Keratinocyte (primary cell): ENCODE measurements at regions not wholly inside any gene's neighbourhood (a gene's known extent, or its start where the extent isn't known, plus 50 kb on each side); places are given as distances from the start of the nearest gene placed in this dataset.
A peak's percentile ranks its signal among the peaks of the same experiment; 100 is the strongest.

Source experiments
- DNase-seq: peaks from one replicate; pipeline ENCODE4 v3.0.0-alpha.2; 2011; ENCODE audit warnings: low read depth, missing footprints, low spot score
- FAIRE-seq: peaks from 2 replicates; lab custom pipeline; 2011; peaks lifted over from hg19 to GRCh38; lab: Jason Lieb, UNC
- H2AFZ ChIP-seq: 2 replicates; pipeline ENCODE4 v1.6.0; 2012; ENCODE audit warnings: low read length, control low read depth, inconsistent platforms; ENCODE audit not compliant: control insufficient read depth
- H3K27ac ChIP-seq: 2 replicates; pipeline ENCODE4 v1.5.1; 2011; ENCODE audit warnings: low read length; ENCODE audit not compliant: control insufficient read depth, insufficient read depth
- H3K27me3 ChIP-seq: 3 replicates; pipeline ENCODE4 v1.6.0; 2011; ENCODE audit warnings: low read length; ENCODE audit not compliant: control insufficient read depth, insufficient read depth; ENCODE audit errors: extremely low read depth
- H3K36me3 ChIP-seq, 2 experiments: 2 replicates in 1 of 2; 3 replicates in 1 of 2; pipeline ENCODE4 v1.5.1; 2011; ENCODE audit warnings: low read length in 2 of 2, mild to moderate bottlenecking in 1 of 2; ENCODE audit not compliant: control insufficient read depth in 2 of 2, insufficient read depth in 2 of 2; ENCODE audit errors: extremely low read depth in 1 of 2
- H3K4me1 ChIP-seq: 3 replicates; pipeline ENCODE4 v1.5.1; 2011; ENCODE audit warnings: low read length; ENCODE audit not compliant: control insufficient read depth, insufficient read depth; ENCODE audit errors: extremely low read depth
- H3K4me2 ChIP-seq: 3 replicates; pipeline ENCODE4 v1.6.0; 2011; ENCODE audit warnings: low read depth, low read length; ENCODE audit not compliant: control insufficient read depth, insufficient read depth; ENCODE audit errors: extremely low read depth
- H3K4me3 ChIP-seq, 3 experiments: fragments of 200-600 bp in 1 of 3; sonication (generic) in 1 of 3; 2 replicates in 2 of 3; 3 replicates in 1 of 3; pipeline ENCODE4 v1.5.1; 2011 to 2016; ENCODE audit warnings: low read length in 3 of 3, mild to moderate bottlenecking in 3 of 3, control low read depth in 2 of 3, inconsistent platforms in 1 of 3, low read depth in 1 of 3, mixed read lengths in 1 of 3, mixed run types in 1 of 3, moderate library complexity in 1 of 3; ENCODE audit not compliant: control insufficient read depth in 2 of 3, insufficient read depth in 2 of 3; ENCODE audit errors: extremely low read depth in 1 of 3
- H3K79me2 ChIP-seq: 2 replicates; pipeline ENCODE4 v1.6.0; 2012; ENCODE audit warnings: low read length; ENCODE audit not compliant: control insufficient read depth, insufficient read depth
- H3K9ac ChIP-seq: 3 replicates; pipeline ENCODE4 v1.6.0; 2011; ENCODE audit warnings: low read length; ENCODE audit not compliant: control insufficient read depth, insufficient read depth; ENCODE audit errors: extremely low read depth
- H3K9me1 ChIP-seq: 3 replicates; pipeline ENCODE4 v1.6.0; 2011; ENCODE audit warnings: low read length; ENCODE audit not compliant: control insufficient read depth, insufficient read depth; ENCODE audit errors: extremely low read depth
- H3K9me3 ChIP-seq: 2 replicates; pipeline ENCODE4 v1.5.1; 2012; ENCODE audit warnings: low read depth, low read length; ENCODE audit not compliant: control insufficient read depth
- H4K20me1 ChIP-seq: 3 replicates; pipeline ENCODE4 v1.6.0; 2011; ENCODE audit warnings: low read length; ENCODE audit not compliant: control insufficient read depth, insufficient read depth; ENCODE audit errors: extremely low read depth
- EZH2 ChIP-seq: IDR thresholded peaks from one replicate; pipeline ENCODE4 v1.6.1; 2012; ENCODE audit warnings: inconsistent platforms, mild to moderate bottlenecking, low read length, moderate library complexity
- dilution Hi-C: fragments of 300-500 bp; cut with MboI; formaldehyde crosslinking; loops from one replicate; pipeline ENCODE4 v1.7.0; 2020; ENCODE audit warnings: low sequenced_read_pairs; ENCODE audit not compliant: extremely low pct_ligation_motif_present
- TF ChIP-seq, protein P1 (sequence below), 3 experiments: IDR thresholded peaks in 1 of 3; conservative IDR thresholded peaks in 1 of 3; optimal IDR thresholded peaks in 1 of 3; 2 replicates in 2 of 3; 3 replicates in 1 of 3; pipeline versions ENCODE3 to v1.5.1; 2011; ENCODE audit warnings: low read length in 3 of 3, mild to moderate bottlenecking in 3 of 3, moderate library complexity in 2 of 3, control low read depth in 1 of 3, inconsistent platforms in 1 of 3; ENCODE audit not compliant: insufficient read depth in 2 of 3; ENCODE audit errors: extremely low read depth in 1 of 3

DNA sequence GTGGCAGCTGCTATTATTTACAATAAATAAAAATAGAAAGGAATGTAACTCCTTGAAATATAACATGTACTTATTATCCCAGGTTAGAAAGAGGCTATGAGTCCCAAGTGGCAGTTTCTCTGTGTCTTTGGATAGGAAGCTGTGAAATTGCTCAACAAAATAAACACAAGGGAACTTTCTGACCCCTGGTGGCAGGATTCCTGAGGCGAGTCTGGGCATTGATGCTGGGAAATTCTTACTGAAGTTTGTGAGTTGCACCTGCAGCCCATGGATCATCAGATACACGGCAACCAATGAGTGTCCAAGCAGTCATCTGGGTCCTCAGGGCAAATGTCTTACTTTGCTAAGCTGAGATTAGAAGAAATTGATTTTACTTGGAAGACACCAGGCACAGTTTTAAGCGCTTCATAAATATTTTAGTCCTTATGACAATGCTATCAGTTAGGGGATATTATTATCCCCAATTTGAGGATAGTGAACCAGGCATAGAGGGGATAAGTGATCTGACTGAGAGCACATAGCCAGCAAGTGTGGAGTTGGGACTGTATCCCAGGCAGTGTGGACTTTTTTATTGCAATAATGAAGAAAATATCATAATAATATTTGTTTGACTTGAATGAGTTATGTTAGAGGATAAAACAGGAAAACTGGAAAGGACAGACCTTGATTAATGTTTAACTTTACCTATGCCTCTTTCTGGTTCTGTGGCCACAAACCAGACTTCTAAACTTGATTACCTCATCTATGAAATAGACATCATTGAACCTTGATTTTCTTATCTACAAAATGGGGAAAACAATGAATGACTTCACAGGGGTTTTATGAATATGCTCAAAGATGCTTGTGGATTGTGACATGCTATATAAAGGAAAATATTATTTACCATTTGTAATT lies 265.5 kb upstream of the ADAMTSL1 start:
- Histone ChIP-seq H3K9ac (no peak overlapping the region), H2AFZ (no peak overlapping the region), H3K9me1 (no peaks in the 10 kb centered on the region), H3K9me3 (no peaks in the 10 kb centered on the region), H3K27me3 (peaks cover 3% of the 10 kb centered on the region), H3K4me1 (peaks cover 3% of the 10 kb centered on the region), H3K79me2 (no peaks in the 10 kb centered on the region), H4K20me1 (no peaks in the 10 kb centered on the region), H3K36me3 (no peaks in the 10 kb centered on the region), H3K4me2 (no peak overlapping the region), H3K27ac (no peak overlapping the region), H3K4me3 (no peak overlapping the region)
- dilution Hi-C loops, result no loop called here
- FAIRE-seq, result peak; percentile 51
- TF ChIP-seq, protein P1, sequence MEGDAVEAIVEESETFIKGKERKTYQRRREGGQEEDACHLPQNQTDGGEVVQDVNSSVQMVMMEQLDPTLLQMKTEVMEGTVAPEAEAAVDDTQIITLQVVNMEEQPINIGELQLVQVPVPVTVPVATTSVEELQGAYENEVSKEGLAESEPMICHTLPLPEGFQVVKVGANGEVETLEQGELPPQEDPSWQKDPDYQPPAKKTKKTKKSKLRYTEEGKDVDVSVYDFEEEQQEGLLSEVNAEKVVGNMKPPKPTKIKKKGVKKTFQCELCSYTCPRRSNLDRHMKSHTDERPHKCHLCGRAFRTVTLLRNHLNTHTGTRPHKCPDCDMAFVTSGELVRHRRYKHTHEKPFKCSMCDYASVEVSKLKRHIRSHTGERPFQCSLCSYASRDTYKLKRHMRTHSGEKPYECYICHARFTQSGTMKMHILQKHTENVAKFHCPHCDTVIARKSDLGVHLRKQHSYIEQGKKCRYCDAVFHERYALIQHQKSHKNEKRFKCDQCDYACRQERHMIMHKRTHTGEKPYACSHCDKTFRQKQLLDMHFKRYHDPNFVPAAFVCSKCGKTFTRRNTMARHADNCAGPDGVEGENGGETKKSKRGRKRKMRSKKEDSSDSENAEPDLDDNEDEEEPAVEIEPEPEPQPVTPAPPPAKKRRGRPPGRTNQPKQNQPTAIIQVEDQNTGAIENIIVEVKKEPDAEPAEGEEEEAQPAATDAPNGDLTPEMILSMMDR (optimal IDR thresholded peaks at IDR 0.05 in 1 of 3, IDR thresholded peaks at IDR 0.05 in 1 of 3, conservative IDR thresholded peaks at IDR 0.05 in 1 of 3; ENCODE audit: extremely low read depth in 1 of 3, insufficient read depth in 2 of 3, low read length in 3 of 3), result peak; percentile 57 to 62 (median 59)
- no peak for TF ChIP-seq EZH2
- peak; percentile 5 for DNase-seq

DNA sequence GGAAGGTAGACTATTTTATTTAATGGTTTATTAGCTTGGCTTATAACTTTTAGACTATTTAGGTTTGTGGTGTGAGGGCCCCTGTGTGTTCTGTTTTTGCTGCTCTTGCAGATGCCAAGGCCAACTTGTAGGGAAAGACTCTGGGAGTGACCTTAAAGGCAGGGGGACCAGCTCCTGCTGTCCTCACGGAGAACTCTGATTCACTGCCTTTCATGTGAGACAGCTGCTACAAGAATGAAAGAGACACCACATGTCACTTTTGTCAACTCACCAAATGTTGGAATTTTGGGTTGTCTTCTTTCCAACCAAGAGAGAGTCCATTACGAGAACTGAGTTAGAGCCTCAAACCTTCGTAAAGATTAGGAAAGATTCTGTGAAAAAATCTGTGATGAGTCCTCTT lies 258.3 kb upstream of the ADAMTSL1 start:
- Histone ChIP-seq H3K9me3 (no peaks in the 10 kb centered on the region), H3K27ac (no peak overlapping the region), H3K9ac (no peak overlapping the region), H3K79me2 (no peaks in the 10 kb centered on the region), H3K36me3 (no peaks in the 10 kb centered on the region), H3K4me3 (no peak overlapping the region), H3K4me2 (no peak overlapping the region), H3K27me3 (no peaks in the 10 kb centered on the region), H4K20me1 (no peaks in the 10 kb centered on the region), H3K4me1 (no peaks in the 10 kb centered on the region), H3K9me1 (no peaks in the 10 kb centered on the region), H2AFZ (no peak overlapping the region)
- no peak for DNase-seq
- TF ChIP-seq, protein P1 (optimal IDR thresholded peaks at IDR 0.05 in 1 of 3, IDR thresholded peaks at IDR 0.05 in 1 of 3, conservative IDR thresholded peaks at IDR 0.05 in 1 of 3; ENCODE audit: extremely low read depth in 1 of 3, insufficient read depth in 2 of 3, low read length in 3 of 3), result no peak
- no peak for TF ChIP-seq EZH2
- dilution Hi-C loops, result no loop called here
- FAIRE-seq, result no peak
